RWPE2 (cell line): ENCODE measurements at regions not wholly inside any gene's neighbourhood (a gene's known extent, or its start where the extent isn't known, plus 50 kb on each side); places are given as distances from the start of the nearest gene placed in this dataset.

Experiments used
- ATAC-seq: fragments of 200-7000 bp; cut with Tn5 transposase; 3 replicates; pipeline ENCODE4 v1.9.1; 2021; ENCODE audit warnings: low read depth
- DNase-seq: peaks from one replicate; pipeline ENCODE4 v3.0.0-alpha.2; 2020; ENCODE audit warnings: low spot score
- H3K27ac ChIP-seq: fragments of 450-650 bp; 2 replicates; pipeline ENCODE4 v1.5.1; 2017; ENCODE audit warnings: mild to moderate bottlenecking; ENCODE audit not compliant: poor library complexity, severe bottlenecking
- H3K27me3 ChIP-seq: fragments of 250-450 bp; sonication (Bioruptor Pico); 2 replicates; pipeline ENCODE4 v1.5.1; 2021; ENCODE audit warnings: mild to moderate bottlenecking, moderate library complexity; ENCODE audit not compliant: insufficient read depth, poor library complexity, severe bottlenecking
- H3K36me3 ChIP-seq: fragments of 250-450 bp; sonication (Bioruptor Pico); 2 replicates; pipeline ENCODE4 v1.5.1; 2020; ENCODE audit warnings: low read depth, mild to moderate bottlenecking, moderate library complexity
- H3K4me1 ChIP-seq: fragments of 250-450 bp; sonication (Bioruptor Pico); 2 replicates; pipeline ENCODE4 v1.5.1; 2021; ENCODE audit warnings: mild to moderate bottlenecking, moderate library complexity; ENCODE audit not compliant: insufficient read depth, poor library complexity, severe bottlenecking
- H3K4me3 ChIP-seq: fragments of 250-450 bp; sonication (Bioruptor Pico); 2 replicates; pipeline ENCODE4 v1.5.1; 2021; ENCODE audit warnings: mild to moderate bottlenecking, moderate library complexity; ENCODE audit not compliant: severe bottlenecking
- H3K9me3 ChIP-seq: fragments of 250-450 bp; sonication (Bioruptor Pico); 2 replicates; pipeline ENCODE4 v1.5.1; 2021; ENCODE audit warnings: mild to moderate bottlenecking, moderate library complexity; ENCODE audit not compliant: severe bottlenecking
- TF ChIP-seq, protein P1 (sequence below): fragments of 450-650 bp; IDR thresholded peaks from one replicate; pipeline ENCODE4 v1.5.1; 2017; ENCODE audit warnings: mild to moderate bottlenecking, moderate library complexity; ENCODE audit not compliant: poor library complexity, severe bottlenecking

DNA sequence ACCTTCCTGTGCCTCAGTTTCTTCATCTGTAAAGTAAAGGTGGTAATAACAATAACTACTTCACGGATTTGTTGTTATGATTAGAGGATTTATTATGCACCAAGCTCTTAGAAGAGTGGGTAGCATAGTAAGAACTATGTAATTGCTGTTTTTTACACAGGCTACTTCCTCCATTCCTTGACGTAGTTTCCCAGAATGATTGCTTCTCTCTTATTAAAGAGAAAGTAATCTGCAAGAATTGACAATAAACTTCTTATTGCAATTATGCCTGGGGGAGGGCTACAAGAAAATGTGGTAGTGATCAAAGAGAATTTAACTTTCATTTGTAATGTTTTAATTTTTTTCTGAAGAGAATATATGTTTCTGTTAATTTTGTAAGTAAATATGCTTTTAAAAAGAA, 238.7 kb downstream of the GASK1B start:
- no peak for ATAC-seq

DNA sequence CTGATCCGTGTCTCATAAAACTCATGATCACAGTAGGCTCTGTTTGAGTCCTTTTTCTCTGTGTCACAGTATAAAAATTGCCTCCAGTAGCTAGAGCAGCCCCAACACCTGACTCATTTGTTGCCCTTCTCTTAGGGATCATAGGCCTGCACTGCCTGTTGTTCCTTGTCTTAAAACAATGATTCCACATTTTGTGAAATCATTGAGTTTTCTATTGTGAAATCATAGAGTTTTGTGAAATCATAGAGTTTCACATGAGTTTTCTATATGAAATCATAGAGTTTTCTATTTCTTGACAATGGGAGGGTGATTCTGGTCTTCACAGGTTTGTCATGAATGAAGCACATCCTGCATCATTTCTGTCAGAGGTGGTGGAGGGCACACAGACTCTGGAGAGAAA, 239.9 kb downstream of the GASK1B start:
- no peaks in the 10 kb centered on the region for H3K9me3 ChIP-seq
- no peak for DNase-seq
- H3K36me3 ChIP-seq, result no peaks in the 10 kb centered on the region
- TF ChIP-seq, protein P1, sequence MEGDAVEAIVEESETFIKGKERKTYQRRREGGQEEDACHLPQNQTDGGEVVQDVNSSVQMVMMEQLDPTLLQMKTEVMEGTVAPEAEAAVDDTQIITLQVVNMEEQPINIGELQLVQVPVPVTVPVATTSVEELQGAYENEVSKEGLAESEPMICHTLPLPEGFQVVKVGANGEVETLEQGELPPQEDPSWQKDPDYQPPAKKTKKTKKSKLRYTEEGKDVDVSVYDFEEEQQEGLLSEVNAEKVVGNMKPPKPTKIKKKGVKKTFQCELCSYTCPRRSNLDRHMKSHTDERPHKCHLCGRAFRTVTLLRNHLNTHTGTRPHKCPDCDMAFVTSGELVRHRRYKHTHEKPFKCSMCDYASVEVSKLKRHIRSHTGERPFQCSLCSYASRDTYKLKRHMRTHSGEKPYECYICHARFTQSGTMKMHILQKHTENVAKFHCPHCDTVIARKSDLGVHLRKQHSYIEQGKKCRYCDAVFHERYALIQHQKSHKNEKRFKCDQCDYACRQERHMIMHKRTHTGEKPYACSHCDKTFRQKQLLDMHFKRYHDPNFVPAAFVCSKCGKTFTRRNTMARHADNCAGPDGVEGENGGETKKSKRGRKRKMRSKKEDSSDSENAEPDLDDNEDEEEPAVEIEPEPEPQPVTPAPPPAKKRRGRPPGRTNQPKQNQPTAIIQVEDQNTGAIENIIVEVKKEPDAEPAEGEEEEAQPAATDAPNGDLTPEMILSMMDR, result no peak
- H3K4me3 ChIP-seq, result no peak overlapping the region
- ATAC-seq, result no peak
- H3K4me1 ChIP-seq, result no peaks in the 10 kb centered on the region
- no peaks in the 10 kb centered on the region for H3K27me3 ChIP-seq
- H3K27ac ChIP-seq, result no peak overlapping the region

More for the DNA sequence above, 238.7 kb downstream of the GASK1B start:
- DNase-seq, result no peak
- no peaks in the 10 kb centered on the region for H3K27me3 ChIP-seq
- no peaks in the 10 kb centered on the region for H3K4me1 ChIP-seq
- no peaks in the 10 kb centered on the region for H3K36me3 ChIP-seq
- H3K4me3 ChIP-seq, result no peak overlapping the region
- TF ChIP-seq, protein P1, result no peak
- no peak overlapping the region for H3K27ac ChIP-seq
- H3K9me3 ChIP-seq, result no peaks in the 10 kb centered on the region

- TF ChIP-seq, protein P1, result no peak
- no peak for ATAC-seq
- no peak overlapping the region for H3K27ac ChIP-seq
Observed at GRCh38 chr4:157929486-157929885, 243.3 kb downstream of the GASK1B start.

DNA sequence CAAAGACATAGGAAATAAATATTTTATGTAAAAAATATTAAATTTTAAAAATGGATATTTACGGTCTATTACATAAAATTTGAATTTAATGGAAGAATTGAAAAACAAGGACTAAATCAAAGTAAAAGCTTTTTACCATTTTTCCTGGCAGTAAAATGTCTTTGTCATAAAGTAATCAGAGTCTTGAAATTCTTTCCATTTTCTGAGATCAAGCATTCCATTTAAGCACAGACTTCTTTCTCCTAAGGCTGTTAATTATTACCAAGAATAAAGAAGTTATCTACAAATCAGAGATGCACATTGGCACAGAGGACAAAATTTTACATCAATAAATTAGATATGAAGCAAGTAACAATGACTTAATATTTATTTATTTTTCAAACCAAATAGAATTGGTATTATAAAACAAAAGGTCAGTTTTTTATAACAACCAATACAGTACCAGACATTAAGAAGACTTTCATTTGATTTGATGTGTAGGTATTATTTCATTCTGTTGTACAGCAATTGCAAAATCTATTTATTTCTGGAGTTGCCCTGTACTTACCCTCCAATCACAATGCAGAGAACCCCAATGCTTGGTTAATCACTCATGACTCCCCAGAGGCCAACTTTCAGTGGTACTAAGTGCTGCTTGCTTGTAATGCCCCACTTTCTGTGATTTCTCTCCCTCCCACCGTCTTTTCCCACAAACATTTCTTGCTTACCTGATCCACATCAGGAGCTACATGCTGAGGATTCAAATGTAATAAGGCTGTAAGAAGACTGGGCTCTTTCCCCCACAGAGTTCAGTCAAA, 254.6 kb downstream of the GASK1B start:
- Histone ChIP-seq H3K36me3 (no peaks in the 10 kb centered on the region), H3K27me3 (no peaks in the 10 kb centered on the region), H3K4me3 (no peak overlapping the region), H3K9me3 (no peaks in the 10 kb centered on the region), H3K27ac (no peak overlapping the region), H3K4me1 (no peaks in the 10 kb centered on the region)
- DNase-seq (no peak), ATAC-seq (no peak)
- TF ChIP-seq, protein P1, result no peak

More at GRCh38 chr4:157929486-157929885, 243.3 kb downstream of the GASK1B start:
- H3K27me3 ChIP-seq, result no peaks in the 10 kb centered on the region
- no peaks in the 10 kb centered on the region for H3K36me3 ChIP-seq
- no peak for DNase-seq
- no peak overlapping the region for H3K4me3 ChIP-seq
- H3K9me3 ChIP-seq, result no peaks in the 10 kb centered on the region
- no peaks in the 10 kb centered on the region for H3K4me1 ChIP-seq

DNA sequence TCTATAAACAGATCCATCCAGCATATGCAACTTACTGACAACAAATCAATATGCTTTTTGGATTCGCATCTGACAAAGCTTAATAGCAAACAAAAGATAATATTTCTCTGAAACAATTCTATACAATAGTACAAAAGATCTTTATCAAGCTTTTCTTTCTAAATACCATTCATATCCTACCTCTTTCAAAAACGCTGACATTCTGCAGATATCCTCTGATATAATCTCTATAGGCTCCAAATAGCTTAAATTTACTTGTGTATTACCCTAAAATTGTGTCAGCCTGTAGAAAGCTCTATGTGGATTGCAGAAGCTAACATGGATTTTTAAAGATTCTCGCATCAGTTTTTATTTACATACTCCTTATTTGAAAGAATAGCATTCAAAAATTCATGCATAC, 260.6 kb downstream of the GASK1B start:
- ATAC-seq (no peak), DNase-seq (no peak)
- TF ChIP-seq, protein P1, result no peak
- H3K27me3 ChIP-seq, result no peaks in the 10 kb centered on the region
- no peak overlapping the region for H3K27ac ChIP-seq
- no peaks in the 10 kb centered on the region for H3K9me3 ChIP-seq
- no peaks in the 10 kb centered on the region for H3K36me3 ChIP-seq
- H3K4me3 ChIP-seq, result no peak overlapping the region
- no peaks in the 10 kb centered on the region for H3K4me1 ChIP-seq
